Uterus (tissue), 2 donors: ENCODE measurements at regions not wholly inside any gene's neighbourhood (a gene's known extent, or its start where the extent isn't known, plus 50 kb on each side); places are given as distances from the start of the nearest gene placed in this dataset.

Experiments used
- POLR2A ChIP-seq, 2 donors: fragments of 450-650 bp; IDR thresholded peaks; one replicate each; pipeline ENCODE4 v1.6.1; 2016; ENCODE audit warnings: antibody characterized with exemption in 2 of 2, mild to moderate bottlenecking in 1 of 2, moderate library complexity in 1 of 2
- TF ChIP-seq, protein P1 (sequence below), 4 experiments: fragments of 200-600 bp in 2 of 4; fragments of 450-650 bp in 2 of 4; sonication (generic) in 2 of 4; IDR thresholded peaks; one replicate each; pipeline ENCODE4 v1.5.1; 2016 to 2019; ENCODE audit warnings: antibody characterized with exemption in 4 of 4, mild to moderate bottlenecking in 2 of 4, moderate library complexity in 1 of 4

DNA sequence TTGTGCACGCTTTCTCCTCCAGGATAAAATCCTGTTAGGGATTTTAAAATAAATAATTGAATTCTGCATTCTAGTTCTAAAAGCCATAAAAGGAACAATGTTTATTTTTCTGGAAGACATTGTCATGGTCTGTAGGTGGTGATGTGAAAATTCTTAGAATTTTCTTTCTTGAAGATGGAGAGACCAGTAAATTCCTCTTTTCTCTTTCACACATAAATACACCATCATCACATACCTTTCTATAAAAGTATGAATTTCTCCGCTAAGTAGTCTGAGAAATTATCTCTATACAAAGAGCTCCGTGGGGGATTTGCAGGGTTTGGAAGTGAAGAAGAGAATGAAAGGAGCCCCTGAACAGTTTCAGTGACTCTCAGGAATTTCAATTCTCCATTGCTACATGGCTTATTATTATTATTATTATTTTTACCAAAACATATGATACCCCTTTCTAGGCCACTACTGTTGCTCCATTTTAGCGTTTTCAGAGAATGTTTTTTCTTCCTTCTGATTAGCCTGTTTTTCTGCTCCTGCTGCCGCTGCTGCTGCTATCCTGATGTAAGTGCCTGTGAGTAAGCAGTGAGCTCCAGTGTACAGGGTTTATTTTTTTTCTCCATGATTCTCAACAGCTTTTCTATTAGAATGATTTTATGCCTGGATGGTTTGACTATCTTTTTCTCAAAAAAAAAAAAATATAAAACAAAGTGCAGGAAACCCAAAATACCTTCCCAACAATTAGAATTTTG is 145.8 kb downstream of the SAMD5 start:
- TF ChIP-seq, protein P1, sequence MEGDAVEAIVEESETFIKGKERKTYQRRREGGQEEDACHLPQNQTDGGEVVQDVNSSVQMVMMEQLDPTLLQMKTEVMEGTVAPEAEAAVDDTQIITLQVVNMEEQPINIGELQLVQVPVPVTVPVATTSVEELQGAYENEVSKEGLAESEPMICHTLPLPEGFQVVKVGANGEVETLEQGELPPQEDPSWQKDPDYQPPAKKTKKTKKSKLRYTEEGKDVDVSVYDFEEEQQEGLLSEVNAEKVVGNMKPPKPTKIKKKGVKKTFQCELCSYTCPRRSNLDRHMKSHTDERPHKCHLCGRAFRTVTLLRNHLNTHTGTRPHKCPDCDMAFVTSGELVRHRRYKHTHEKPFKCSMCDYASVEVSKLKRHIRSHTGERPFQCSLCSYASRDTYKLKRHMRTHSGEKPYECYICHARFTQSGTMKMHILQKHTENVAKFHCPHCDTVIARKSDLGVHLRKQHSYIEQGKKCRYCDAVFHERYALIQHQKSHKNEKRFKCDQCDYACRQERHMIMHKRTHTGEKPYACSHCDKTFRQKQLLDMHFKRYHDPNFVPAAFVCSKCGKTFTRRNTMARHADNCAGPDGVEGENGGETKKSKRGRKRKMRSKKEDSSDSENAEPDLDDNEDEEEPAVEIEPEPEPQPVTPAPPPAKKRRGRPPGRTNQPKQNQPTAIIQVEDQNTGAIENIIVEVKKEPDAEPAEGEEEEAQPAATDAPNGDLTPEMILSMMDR (IDR thresholded peaks at IDR 0.05) = no peak
- no peak for TF ChIP-seq POLR2A (IDR thresholded peaks at IDR 0.05)
